A673 (cell line): ENCODE measurements at regions not wholly inside any gene's neighbourhood (a gene's known extent, or its start where the extent isn't known, plus 50 kb on each side); places are given as distances from the start of the nearest gene placed in this dataset.

Experiments
- BruUV-seq: library from RNA; stranded (reverse); fragments of 400-500 nt; replicated peaks from 2 replicates; lab custom pipeline; 2021; lab: Mats Ljungman, UMichigan
- CTCF ChIA-PET: fragments of 300-600 bp; sonication (Branson Sonifier 250); formaldehyde crosslinking; loops from one replicate; lab custom pipeline; 2022; ENCODE audit warnings: antibody characterized with exemption; lab: Charles Lee
- POLR2A ChIA-PET: fragments of 300-600 bp; sonication (Branson Sonifier 250); formaldehyde crosslinking; loops from one replicate; lab custom pipeline; 2022; ENCODE audit warnings: antibody characterized with exemption; ENCODE audit not compliant: low non-redundant PET; lab: Charles Lee
- DNase-seq: peaks from one replicate; pipeline ENCODE4 v3.0.0-alpha.2; 2015; ENCODE audit warnings: low spot score
- H3K27ac ChIP-seq: fragments of 200-600 bp; sonication (generic); 2 replicates; pipeline ENCODE4 v1.5.1; 2016; ENCODE audit warnings: mixed run types, low read depth, mild to moderate bottlenecking, mixed read lengths, antibody characterized with exemption, low read length; ENCODE audit not compliant: poor library complexity, severe bottlenecking
- H3K27me3 ChIP-seq: fragments of 200-600 bp; sonication (generic); replicated peaks from 2 replicates; pipeline ENCODE4 v1.6.1; 2017; ENCODE audit warnings: mixed run types, low read depth, mild to moderate bottlenecking, mixed read lengths, antibody characterized with exemption, low read length; ENCODE audit not compliant: insufficient read depth, poor library complexity
- H3K36me3 ChIP-seq: fragments of 200-600 bp; sonication (generic); 2 replicates; pipeline ENCODE4 v1.6.1; 2016; ENCODE audit warnings: mixed run types, mild to moderate bottlenecking, mixed read lengths, antibody characterized with exemption, low read length; ENCODE audit not compliant: insufficient read depth, poor library complexity, severe bottlenecking
- H3K4me1 ChIP-seq: fragments of 200-600 bp; sonication (generic); 2 replicates; pipeline ENCODE4 v1.6.1; 2017; ENCODE audit warnings: mixed run types, mild to moderate bottlenecking, mixed read lengths, antibody characterized with exemption, low read length; ENCODE audit not compliant: insufficient read depth, poor library complexity, severe bottlenecking
- H3K4me3 ChIP-seq: fragments of 200-600 bp; sonication (generic); 2 replicates; pipeline ENCODE4 v1.5.1; 2016; ENCODE audit warnings: low read depth, mixed run types, mild to moderate bottlenecking, mixed read lengths, low read length; ENCODE audit not compliant: poor library complexity, severe bottlenecking
- H3K9me3 ChIP-seq: fragments of 200-600 bp; sonication (generic); 2 replicates; pipeline ENCODE4 v1.6.1; 2016; ENCODE audit warnings: mixed run types, low read depth, mild to moderate bottlenecking, mixed read lengths, antibody characterized with exemption, low read length; ENCODE audit not compliant: poor library complexity, severe bottlenecking
- CTCF ChIP-seq: fragments of 300-800, 200-600 bp; sonication (generic); conservative IDR thresholded peaks from 2 replicates; pipeline ENCODE4 v1.5.1; 2017; ENCODE audit warnings: low read depth, mild to moderate bottlenecking, antibody characterized with exemption, low read length, moderate library complexity, mixed read lengths
- EZH2 ChIP-seq: fragments of 200-600 bp; sonication (generic); IDR thresholded peaks from 2 replicates; pipeline ENCODE4 v1.6.1; 2017; ENCODE audit warnings: borderline replicate concordance, low read depth, mild to moderate bottlenecking, mixed read lengths, antibody characterized with exemption, low read length; ENCODE audit not compliant: poor library complexity, severe bottlenecking
- intact Hi-C: fragments of 100-400 bp; cut with micrococcal nuclease; formaldehyde crosslinking; loops from one replicate; pipeline ENCODE4 v1.10.0; 2022; ENCODE audit not compliant: unreplicated experiment

- no TSS peak for BruUV-seq
- intact Hi-C loops = no loop called here
- DNase-seq = no peak
- Histone ChIP-seq H3K4me1 (no peaks in the 10 kb centered on the region), H3K27me3 (no peaks in the 10 kb centered on the region), H3K9me3 (peaks cover 19% of the 10 kb centered on the region), H3K27ac (no peak overlapping the region), H3K4me3 (no peak overlapping the region), H3K36me3 (no peaks in the 10 kb centered on the region)
- ChIA-PET CTCF (no interaction called here), POLR2A (no interaction called here)
- TF ChIP-seq CTCF = no peak
- no peak for TF ChIP-seq EZH2
Measured at GRCh38 chr21:38721055-38721454, 84.7 kb upstream of the ETS2 start.

GRCh38 chr21:38721958-38722357, 83.8 kb upstream of the ETS2 start:
- CTCF ChIA-PET = no interaction called here
- no peak for DNase-seq
- intact Hi-C loops = no loop called here

GRCh38 chr21:38725196-38726157, 80.3 kb upstream of the ETS2 start:
- no peaks in the 10 kb centered on the region for H3K4me1 ChIP-seq
- ChIA-PET CTCF (no interaction called here), POLR2A (no interaction called here)
- intact Hi-C loops = no loop called here
- TF ChIP-seq CTCF (no peak), EZH2 (no peak)
- no peaks in the 10 kb centered on the region for H3K27me3 ChIP-seq
- H3K9me3 ChIP-seq = peaks cover 19% of the 10 kb centered on the region
- H3K4me3 ChIP-seq = no peak overlapping the region
- DNase-seq = no peak
- BruUV-seq = no TSS peak
- no peak overlapping the region for H3K27ac ChIP-seq
- H3K36me3 ChIP-seq = no peaks in the 10 kb centered on the region

More at GRCh38 chr21:38721958-38722357, 83.8 kb upstream of the ETS2 start:
- TF ChIP-seq EZH2 (no peak), CTCF (no peak)
- Histone ChIP-seq H3K4me3 (no peak overlapping the region), H3K9me3 (peaks cover 19% of the 10 kb centered on the region), H3K27ac (no peak overlapping the region), H3K27me3 (no peaks in the 10 kb centered on the region), H3K4me1 (no peaks in the 10 kb centered on the region), H3K36me3 (no peaks in the 10 kb centered on the region)
- no TSS peak for BruUV-seq
- POLR2A ChIA-PET = interaction anchor here (0.6 kb wide), 1 partner anchor 94 kb away, joined by 8 read pairs; no protein-coding TSS in a partner anchor
